Breast epithelium (tissue), 3 donors: ENCODE measurements at regions not wholly inside any gene's neighbourhood (a gene's known extent, or its start where the extent isn't known, plus 50 kb on each side); places are given as distances from the start of the nearest gene placed in this dataset.

ENCODE experiments used
- CTCF ChIP-seq, 3 donors: fragments of 450-650 bp; IDR thresholded peaks; one replicate each; pipeline ENCODE4 v1.5.1; 2016 to 2017; ENCODE audit warnings: antibody characterized with exemption in 3 of 3, mild to moderate bottlenecking in 3 of 3, moderate library complexity in 3 of 3
- POLR2A ChIP-seq: fragments of 450-650 bp; IDR thresholded peaks from one replicate; pipeline ENCODE4 v1.6.1; 2016; ENCODE audit warnings: antibody characterized with exemption, mild to moderate bottlenecking, moderate library complexity

DNA sequence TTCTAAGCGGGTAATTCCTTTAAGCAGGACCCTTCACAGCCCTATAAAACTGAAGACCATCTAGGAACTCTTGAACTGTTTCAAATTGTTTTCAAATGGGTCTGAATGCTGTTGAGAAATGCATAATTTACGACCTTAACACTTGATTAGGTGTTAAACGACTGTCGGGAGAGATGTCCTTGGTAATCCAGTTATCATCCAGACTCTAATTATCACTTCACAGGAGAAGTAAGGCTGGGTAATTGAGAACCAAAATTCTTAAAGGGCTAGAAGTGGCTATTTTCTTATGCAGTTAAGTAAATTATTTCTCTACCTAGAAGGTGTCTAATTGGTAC, 276.7 kb upstream of the TBC1D5 start:
- TF ChIP-seq CTCF (IDR thresholded peaks at IDR 0.05) (no peak), POLR2A (no peak)
